H1 (cell line): ENCODE measurements at regions not wholly inside any gene's neighbourhood (a gene's known extent, or its start where the extent isn't known, plus 50 kb on each side); places are given as distances from the start of the nearest gene placed in this dataset.

Source experiments
- CTCF ChIA-PET: fragments of 300-600 bp; sonication (Branson Sonifier 250); formaldehyde crosslinking; loops from one replicate; lab custom pipeline; 2021; ENCODE audit not compliant: partially characterized antibody; lab: Charles Lee
- POLR2A ChIA-PET: fragments of 300-600 bp; sonication (Branson Sonifier 250); formaldehyde crosslinking; loops from one replicate; lab custom pipeline; 2021; ENCODE audit warnings: inconsistent platforms; ENCODE audit not compliant: partially characterized antibody; lab: Charles Lee
- DNase-seq, 2 experiments: peaks; one replicate each; pipeline versions ENCODE4 v3.0.0 to v3.0.0-alpha.2; 2010 to 2022; ENCODE audit warnings: low spot score in 2 of 2, low read depth in 1 of 2, mixed read lengths in 1 of 2
- FAIRE-seq: peaks from 2 replicates; lab custom pipeline; 2011; peaks lifted over from hg19 to GRCh38; lab: Jason Lieb, UNC
- H2AFZ ChIP-seq: 2 replicates; pipeline ENCODE4 v1.8.1; 2012; ENCODE audit warnings: low read length, inconsistent platforms
- H2AK5ac ChIP-seq: 2 replicates; pipeline ENCODE4 v1.6.1; 2013; ENCODE audit warnings: low read depth, low read length
- H2BK120ac ChIP-seq: replicated peaks from 2 replicates; pipeline ENCODE3; 2013; ENCODE audit warnings: low read depth, low read length, inconsistent platforms
- H2BK12ac ChIP-seq: 2 replicates; pipeline ENCODE4 v1.6.1; 2013; ENCODE audit warnings: low read depth, low read length
- H2BK15ac ChIP-seq: 2 replicates; pipeline ENCODE4 v1.6.1; 2013; ENCODE audit warnings: low read length
- H2BK20ac ChIP-seq: 2 replicates; pipeline ENCODE4 v1.6.1; 2013; ENCODE audit warnings: low read length
- H2BK5ac ChIP-seq: 2 replicates; pipeline ENCODE4 v1.6.1; 2013; ENCODE audit warnings: low read depth, low read length
- H3K14ac ChIP-seq: 2 replicates; pipeline ENCODE4 v1.6.1; 2013; ENCODE audit warnings: inconsistent platforms; ENCODE audit not compliant: insufficient read length
- H3K18ac ChIP-seq: 2 replicates; pipeline ENCODE4 v1.6.1; 2013; ENCODE audit warnings: low read length; ENCODE audit errors: extremely low read depth
- H3K23ac ChIP-seq: 2 replicates; pipeline ENCODE4 v1.6.1; 2013; ENCODE audit warnings: inconsistent platforms; ENCODE audit not compliant: insufficient read length
- H3K23me2 ChIP-seq: 2 replicates; pipeline ENCODE4 v1.6.1; 2013; ENCODE audit warnings: low read depth, low read length
- H3K27ac ChIP-seq: 2 replicates; pipeline ENCODE4 v1.6.1; 2011; ENCODE audit warnings: low read depth, low read length, inconsistent platforms
- H3K27me3 ChIP-seq, 4 experiments: replicated peaks in 1 of 4; 1 replicate in 1 of 4; 2 replicates in 3 of 4; pipeline versions ENCODE4 v1.6.1 to v1.8.1; 2011 to 2013; ENCODE audit warnings: low read length in 3 of 4, mild to moderate bottlenecking in 3 of 4, inconsistent platforms in 2 of 4, mixed read lengths in 2 of 4, moderate library complexity in 1 of 4; ENCODE audit not compliant: control insufficient read depth in 3 of 4, insufficient read depth in 3 of 4; ENCODE audit errors: extremely low read depth in 1 of 4
- H3K36me3 ChIP-seq, 4 experiments: 2 replicates each; pipeline versions ENCODE4 v1.6.1 to v1.8.1; 2011 to 2013; ENCODE audit warnings: mild to moderate bottlenecking in 4 of 4, low read length in 3 of 4, moderate library complexity in 2 of 4, control low read depth in 1 of 4, inconsistent platforms in 1 of 4; ENCODE audit not compliant: insufficient read depth in 4 of 4, control insufficient read depth in 2 of 4
- H3K4ac ChIP-seq: replicated peaks from 2 replicates; pipeline ENCODE3; 2013; ENCODE audit warnings: low read length, low read depth, mixed read lengths, inconsistent platforms; ENCODE audit not compliant: insufficient read length
- H3K4me1 ChIP-seq, 4 experiments: replicated peaks in 1 of 4; 1 replicate in 1 of 4; 2 replicates in 3 of 4; pipeline versions ENCODE4 v1.6.1 to v1.8.1; 2011 to 2013; ENCODE audit warnings: low read length in 3 of 4, inconsistent platforms in 2 of 4, mixed read lengths in 1 of 4; ENCODE audit not compliant: insufficient read depth in 4 of 4, control insufficient read depth in 3 of 4
- H3K4me2 ChIP-seq, 2 experiments: 2 replicates each; pipeline versions ENCODE4 v1.6.1 to v1.8.1; 2011 to 2013; ENCODE audit warnings: low read depth in 2 of 2, low read length in 2 of 2, control low read depth in 1 of 2, inconsistent platforms in 1 of 2, mild to moderate bottlenecking in 1 of 2; ENCODE audit not compliant: insufficient read depth in 1 of 2
- H3K4me3 ChIP-seq, 4 experiments: fragments of 200-600, 300-600 bp in 1 of 4; sonication (generic), shearing (Covaris generic), sonication (Bioruptor Twin) in 1 of 4; 2 replicates each; pipeline versions ENCODE4 v1.5.1 to v1.8.1; 2011 to 2016; ENCODE audit warnings: low read length in 4 of 4, low read depth in 3 of 4, control low read depth in 2 of 4, inconsistent platforms in 2 of 4, mild to moderate bottlenecking in 2 of 4, mixed read lengths in 1 of 4, moderate library complexity in 1 of 4; ENCODE audit not compliant: insufficient read depth in 2 of 4; ENCODE audit errors: extremely low read depth in 1 of 4
- H3K56ac ChIP-seq: replicated peaks from 2 replicates; pipeline ENCODE3; 2013; ENCODE audit warnings: low read depth, mild to moderate bottlenecking, mixed read lengths, low read length, inconsistent platforms; ENCODE audit not compliant: insufficient read length
- H3K79me1 ChIP-seq: 2 replicates; pipeline ENCODE4 v1.6.1; 2013; ENCODE audit warnings: low read depth, low read length, control low read depth
- H3K79me2 ChIP-seq, 2 experiments: 2 replicates each; pipeline versions ENCODE4 v1.6.1 to v1.8.1; 2012 to 2013; ENCODE audit warnings: low read length in 2 of 2, mild to moderate bottlenecking in 2 of 2, inconsistent platforms in 1 of 2; ENCODE audit not compliant: insufficient read depth in 2 of 2, control insufficient read depth in 1 of 2
- H3K9ac ChIP-seq, 4 experiments: replicated peaks in 1 of 4; 1 replicate in 1 of 4; 2 replicates in 3 of 4; pipeline versions ENCODE4 v1.6.1 to v1.8.1; 2011 to 2013; ENCODE audit warnings: low read depth in 3 of 4, low read length in 3 of 4, control low read depth in 2 of 4, mild to moderate bottlenecking in 2 of 4, moderate library complexity in 2 of 4, inconsistent platforms in 1 of 4; ENCODE audit errors: extremely low read depth in 1 of 4
- H3K9me3 ChIP-seq, 2 experiments: 2 replicates each; pipeline versions ENCODE4 v1.6.1 to v1.8.1; 2012 to 2013; ENCODE audit warnings: mild to moderate bottlenecking in 2 of 2, moderate library complexity in 2 of 2, control low read depth in 1 of 2, inconsistent platforms in 1 of 2, low read depth in 1 of 2, low read length in 1 of 2, mixed read lengths in 1 of 2; ENCODE audit not compliant: insufficient read depth in 2 of 2
- H4K20me1 ChIP-seq, 2 experiments: replicated peaks in 1 of 2; 2 replicates each; pipeline versions ENCODE3 to v1.8.1; 2011 to 2013; ENCODE audit warnings: inconsistent platforms in 2 of 2, low read length in 2 of 2, mild to moderate bottlenecking in 1 of 2; ENCODE audit not compliant: insufficient read depth in 2 of 2, control insufficient read depth in 1 of 2
- H4K5ac ChIP-seq: 2 replicates; pipeline ENCODE4 v1.6.1; 2013; ENCODE audit warnings: low read length, low read depth, mixed read lengths, inconsistent platforms; ENCODE audit not compliant: insufficient read length
- H4K8ac ChIP-seq: 2 replicates; pipeline ENCODE4 v1.8.0; 2013; ENCODE audit warnings: mild to moderate bottlenecking, moderate library complexity, low read length, inconsistent platforms; ENCODE audit not compliant: insufficient read depth; ENCODE audit errors: extremely low read depth
- H4K91ac ChIP-seq: replicated peaks from 2 replicates; pipeline ENCODE3; 2013; ENCODE audit warnings: low read length, mixed read lengths, inconsistent platforms; ENCODE audit not compliant: insufficient read length
- CHD2 ChIP-seq: IDR thresholded peaks from 2 replicates; pipeline ENCODE4 v1.6.1; 2012; ENCODE audit warnings: low read length, improper control_type of control experiment
- CTCF ChIP-seq, 3 experiments: IDR thresholded peaks; 1 replicate in 2 of 3; 2 replicates in 1 of 3; pipeline versions ENCODE4 v1.5.1 to v1.6.1; 2011; ENCODE audit warnings: low read length in 3 of 3, mild to moderate bottlenecking in 3 of 3, inconsistent platforms in 2 of 3, low read depth in 1 of 3, moderate library complexity in 1 of 3; ENCODE audit not compliant: insufficient read depth in 1 of 3; ENCODE audit errors: control extremely low read depth in 1 of 3
- KDM5A ChIP-seq: fragments of 200-600 bp; IDR thresholded peaks from 2 replicates; pipeline ENCODE4 v1.7.1; 2012; ENCODE audit warnings: mild to moderate bottlenecking, low read length, inconsistent platforms, mixed read lengths
- POLR2A ChIP-seq, 2 experiments: IDR thresholded peaks; 1 replicate in 1 of 2; 2 replicates in 1 of 2; pipeline ENCODE4 v1.6.1; 2011; ENCODE audit warnings: low read depth in 2 of 2, low read length in 2 of 2, mild to moderate bottlenecking in 2 of 2; ENCODE audit errors: control extremely low read depth in 1 of 2
- RAD21 ChIP-seq, 2 experiments: IDR thresholded peaks in 1 of 2; conservative IDR thresholded peaks in 1 of 2; 2 replicates each; pipeline ENCODE4 v1.6.1; 2011; ENCODE audit warnings: low read depth in 2 of 2, low read length in 2 of 2, improper control_type of control experiment in 1 of 2, inconsistent platforms in 1 of 2, mild to moderate bottlenecking in 1 of 2, moderate library complexity in 1 of 2
- SIN3A ChIP-seq, 2 experiments: IDR thresholded peaks in 1 of 2; conservative IDR thresholded peaks in 1 of 2; 2 replicates each; pipeline ENCODE4 v1.6.1; 2011 to 2012; ENCODE audit warnings: low read length in 2 of 2, improper control_type of control experiment in 1 of 2, low read depth in 1 of 2, mild to moderate bottlenecking in 1 of 2
- SP1 ChIP-seq: IDR thresholded peaks from 2 replicates; pipeline ENCODE4 v1.6.1; 2011; ENCODE audit warnings: low read depth, low read length
- SP4 ChIP-seq: IDR thresholded peaks from 2 replicates; pipeline ENCODE4 v1.6.1; 2012; ENCODE audit warnings: low read length, inconsistent platforms
- TBP ChIP-seq: IDR thresholded peaks from 2 replicates; pipeline ENCODE4 v1.6.1; 2011; ENCODE audit warnings: low read depth, low read length, improper control_type of control experiment
- TEAD4 ChIP-seq: IDR thresholded peaks from 2 replicates; pipeline ENCODE4 v1.6.1; 2012; ENCODE audit warnings: low read depth, low read length, inconsistent platforms, mixed read lengths
- WGBS, 2 experiments: shearing (Covaris generic) in 1 of 2; methylation state at CpG; one replicate each; pipeline versions ENCODE4 v1.1.6 to v1.1.7; 2013 to 2015; ENCODE audit warnings: low lambda C conversion rate in 2 of 2, mixed read lengths in 2 of 2, inconsistent platforms in 1 of 2, low coverage in 1 of 2, missing lambda C conversion rate in 1 of 2; ENCODE audit not compliant: insufficient replicate concordance in 2 of 2, insufficient coverage in 1 of 2, insufficient read length in 1 of 2; ENCODE audit errors: extremely low coverage in 1 of 2, missing lambda C conversion rate in 1 of 2; 5-methylcytosine and 5-hydroxymethylcytosine counted together

- CTCF ChIA-PET = interaction anchor here (0.6 to 8.8 kb wide), 13 partner anchors 9 to 177 kb away, joined by 3 to 64 read pairs (median 4); no protein-coding TSS in a partner anchor
These were observed 70.3 kb upstream of the DBX2 start for GRCh38 chr12:45121224-45121623.

More at GRCh38 chr12:45121224-45121623, 70.3 kb upstream of the DBX2 start:
- no peak overlapping the region for H3K18ac ChIP-seq
- no peak overlapping the region for H3K4me2 ChIP-seq
- H3K9ac ChIP-seq = no peak overlapping the region
- H2AFZ ChIP-seq = peak overlapping the region; percentile 11; the same call in 1 of the 2 replicates
- H4K8ac ChIP-seq = no peak overlapping the region
- H2BK12ac ChIP-seq = no peak overlapping the region
- no peak overlapping the region for H3K27ac ChIP-seq
- no peaks in the 10 kb centered on the region for H3K36me3 ChIP-seq
- no peaks in the 10 kb centered on the region for H3K4me1 ChIP-seq
- no peak overlapping the region for H4K5ac ChIP-seq
- H3K9me3 ChIP-seq = no peaks in the 10 kb centered on the region
- H4K20me1 ChIP-seq = no peaks in the 10 kb centered on the region
- no peak overlapping the region for H3K14ac ChIP-seq
- no peak overlapping the region for H4K91ac ChIP-seq
- no peak for FAIRE-seq
- no peak overlapping the region for H2BK15ac ChIP-seq
- TF ChIP-seq TEAD4 (no peak), RAD21 (IDR thresholded peaks at IDR 0.05 in 1 of 2, conservative IDR thresholded peaks at IDR 0.05 in 1 of 2; ENCODE audit: low read depth in 2 of 2, low read length in 2 of 2) (peak in 1 of 2 experiments; percentile 6; a peak in 1 of 4 replicates), TBP (no peak), SP1 (no peak), POLR2A (IDR thresholded peaks at IDR 0.05; ENCODE audit: control extremely low read depth in 1 of 2, low read depth in 2 of 2, low read length in 2 of 2) (no peak), KDM5A (no peak), CHD2 (no peak), SIN3A (conservative IDR thresholded peaks at IDR 0.05 in 1 of 2, IDR thresholded peaks at IDR 0.05 in 1 of 2; ENCODE audit: low read depth in 1 of 2, low read length in 2 of 2) (no peak), CTCF (IDR thresholded peaks at IDR 0.05; ENCODE audit: control extremely low read depth in 1 of 3, insufficient read depth in 1 of 3, low read depth in 1 of 3, low read length in 3 of 3) (peak in 1 of 3 experiments; percentile 18; a peak in 2 of 4 replicates), SP4 (no peak)
- H3K27me3 ChIP-seq = no peaks in the 10 kb centered on the region
- no peak overlapping the region for H3K4ac ChIP-seq
- no peak overlapping the region for H2BK20ac ChIP-seq
- no peak overlapping the region for H2BK120ac ChIP-seq
- DNase-seq = no peak
- H3K23ac ChIP-seq = no peak overlapping the region
- H3K4me3 ChIP-seq = no peak overlapping the region
- H2AK5ac ChIP-seq = no peak overlapping the region
- no peak overlapping the region for H2BK5ac ChIP-seq
- H3K56ac ChIP-seq = no peak overlapping the region
- POLR2A ChIA-PET = interaction anchor here (0.6 kb wide), 1 partner anchor 631 kb away, joined by 3 read pairs; no protein-coding TSS in a partner anchor
- H3K79me1 ChIP-seq = no peaks in the 10 kb centered on the region
- WGBS, 2 experiments = 75% methylated on average over 2 of the region's 2 CpGs; no CpG with 5 or more reads in 1 of the 2 experiments
- H3K23me2 ChIP-seq = no peaks in the 10 kb centered on the region
- H3K79me2 ChIP-seq = no peaks in the 10 kb centered on the region
